NCI-H2196 (cell line): ENCODE measurements at regions not wholly inside any gene's neighbourhood (a gene's known extent, or its start where the extent isn't known, plus 50 kb on each side); places are given as distances from the start of the nearest gene placed in this dataset.

Source experiments
- DNase-seq: peaks from one replicate; lab custom pipeline; 2025; ENCODE audit not compliant: unreplicated experiment; lab: John Stamatoyannopoulos, UW

DNA sequence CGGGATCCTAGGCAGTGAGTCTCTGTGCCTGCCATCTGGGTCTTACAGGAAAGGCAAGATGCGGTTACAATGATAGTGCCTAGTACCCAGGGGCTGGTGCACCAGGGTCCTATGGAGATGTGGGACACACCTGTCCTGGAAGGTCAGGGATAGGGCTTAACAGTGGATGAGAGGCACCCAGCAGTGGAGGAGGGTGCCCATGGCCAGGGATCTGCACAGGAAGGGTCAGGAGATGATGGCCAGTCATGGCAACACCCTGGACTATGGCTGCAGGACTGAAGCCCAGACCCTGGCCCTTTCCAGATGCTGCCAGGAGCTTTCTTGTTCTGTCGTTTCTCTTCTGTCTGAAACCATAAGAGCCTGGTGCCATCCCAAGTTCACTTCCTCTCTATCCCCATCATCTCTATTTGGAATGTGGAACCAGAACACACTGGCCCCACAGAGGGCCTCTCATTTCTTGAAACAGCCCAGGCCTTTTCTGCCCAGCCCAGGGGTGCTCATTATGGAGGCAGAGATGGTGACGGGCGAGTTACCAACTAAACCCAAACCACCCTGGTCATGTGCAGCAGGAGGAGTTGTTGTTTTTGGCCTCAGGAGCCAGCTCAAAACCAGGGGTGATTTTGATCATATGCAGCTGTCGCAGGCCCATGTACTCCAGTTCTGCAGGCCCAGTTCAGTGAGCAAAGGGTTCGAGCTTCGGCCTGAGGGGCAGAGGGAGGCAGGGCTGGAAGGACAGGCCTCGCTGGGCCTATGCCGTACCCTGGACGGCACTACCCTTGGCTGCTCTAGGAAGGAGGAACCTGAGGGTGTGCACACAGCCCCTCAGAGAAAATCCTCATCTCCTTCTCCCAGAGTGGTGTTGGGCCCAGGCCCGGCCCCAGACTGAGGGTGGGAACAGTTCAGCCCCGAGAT is 52.6 kb upstream of the GDF10 start:
- DNase-seq: no peak

DNA sequence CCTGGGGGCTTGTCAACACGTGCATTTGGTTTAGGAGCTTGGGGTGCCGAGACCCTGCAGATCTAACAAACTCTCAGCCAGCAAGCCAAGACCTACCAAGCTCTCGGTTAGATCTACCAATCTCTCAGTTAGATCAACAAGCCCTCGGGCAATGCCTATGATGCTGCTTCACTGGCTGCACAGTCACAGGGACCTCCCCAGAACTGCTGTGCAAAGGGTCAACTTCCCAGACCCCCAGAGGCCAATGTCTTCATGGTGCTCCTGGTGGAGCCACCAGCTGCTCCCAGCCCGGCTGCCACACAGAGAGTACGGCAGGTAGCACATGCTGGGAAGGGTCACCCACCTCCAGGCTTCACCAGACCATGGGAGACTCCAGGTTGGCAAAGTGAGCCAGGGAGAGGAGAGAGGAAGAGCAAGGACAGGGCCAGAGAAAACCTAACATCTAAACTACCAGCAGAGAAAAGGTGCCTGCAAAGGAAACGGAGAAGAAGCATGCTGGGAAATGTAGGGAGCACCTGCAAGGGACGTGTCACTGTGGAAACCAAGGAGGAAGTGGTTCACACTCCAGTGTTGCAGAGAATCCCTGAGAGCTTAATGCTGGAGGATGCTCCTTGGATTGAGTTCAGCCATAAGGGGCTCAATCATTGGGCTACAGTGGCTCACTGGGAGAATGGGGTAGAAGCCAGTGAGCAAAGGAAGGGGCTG is 51.5 kb upstream of the GDF10 start:
- no peak for DNase-seq

DNA sequence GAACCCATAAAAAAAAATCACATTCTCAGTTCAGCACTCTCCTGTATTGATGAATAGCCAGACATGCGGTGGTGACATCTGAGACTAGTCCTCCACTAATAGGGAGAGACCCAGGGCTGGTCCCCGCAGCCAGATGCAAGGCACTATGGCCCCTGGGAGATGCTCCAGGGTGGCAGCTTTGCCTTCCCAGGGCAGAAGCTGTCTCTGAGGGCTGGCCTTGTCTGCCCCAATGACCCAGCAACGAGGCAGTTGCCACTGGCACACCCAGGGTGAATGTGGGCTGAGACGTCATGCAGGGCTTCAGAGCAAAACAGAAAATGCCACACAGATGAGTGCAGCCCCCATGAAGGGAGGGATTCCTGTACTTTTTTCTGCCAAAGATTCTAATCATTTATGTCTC is 50.1 kb upstream of the GDF10 start:
- DNase-seq: no peak
